DOHH2 (cell line): ENCODE measurements at regions not wholly inside any gene's neighbourhood (a gene's known extent, or its start where the extent isn't known, plus 50 kb on each side); places are given as distances from the start of the nearest gene placed in this dataset.

Source experiments
- H3F3A ChIP-seq: fragments of 200-600 bp; sonication (generic), shearing (Covaris generic); 2 replicates; pipeline ENCODE4 v1.6.0; 2016; ENCODE audit warnings: antibody characterized with exemption, mild to moderate bottlenecking; ENCODE audit not compliant: control insufficient read depth, insufficient read depth
- H3K27ac ChIP-seq: fragments of 200-600 bp; sonication (generic); 2 replicates; pipeline ENCODE4 v1.5.1; 2014; ENCODE audit warnings: low read depth, mild to moderate bottlenecking, low read length, moderate library complexity
- H3K27me3 ChIP-seq: fragments of 200-600 bp; sonication (generic); 2 replicates; pipeline ENCODE4 v1.6.1; 2014; ENCODE audit warnings: mild to moderate bottlenecking, low read length, mixed read lengths; ENCODE audit not compliant: control insufficient read depth
- H3K36me3 ChIP-seq: fragments of 200-600 bp; sonication (generic); 2 replicates; pipeline ENCODE4 v1.6.1; 2014; ENCODE audit warnings: mild to moderate bottlenecking, low read length, moderate library complexity, mixed read lengths; ENCODE audit not compliant: control insufficient read depth
- H3K4me1 ChIP-seq: fragments of 200-600 bp; sonication (generic); 2 replicates; pipeline ENCODE4 v1.6.1; 2014; ENCODE audit warnings: mild to moderate bottlenecking, low read length, mixed read lengths; ENCODE audit not compliant: control insufficient read depth
- H3K4me2 ChIP-seq: fragments of 200-600 bp; sonication (generic); 2 replicates; pipeline ENCODE4 v1.6.0; 2014; ENCODE audit warnings: mild to moderate bottlenecking, low read length, moderate library complexity
- H3K4me3 ChIP-seq: fragments of 200-600 bp; sonication (generic); 2 replicates; pipeline ENCODE4 v1.5.1; 2014; ENCODE audit warnings: mild to moderate bottlenecking, low read length, mixed read lengths
- H3K79me2 ChIP-seq: fragments of 200-600 bp; sonication (generic); 2 replicates; pipeline ENCODE4 v1.6.1; 2014; ENCODE audit warnings: mild to moderate bottlenecking, low read length, mixed read lengths; ENCODE audit not compliant: control insufficient read depth
- H3K9me2 ChIP-seq: fragments of 200-600 bp; sonication (generic); replicated peaks from 2 replicates; pipeline ENCODE4 v1.6.1; 2014; ENCODE audit warnings: mild to moderate bottlenecking, low read length, mixed read lengths; ENCODE audit not compliant: control insufficient read depth
- H3K9me3 ChIP-seq: fragments of 200-600 bp; sonication (generic); 2 replicates; pipeline ENCODE4 v1.6.1; 2014; ENCODE audit warnings: antibody characterized with exemption, low read length, mixed read lengths; ENCODE audit not compliant: control insufficient read depth, insufficient read depth
- H4K20me1 ChIP-seq: fragments of 200-600 bp; sonication (generic); 2 replicates; pipeline ENCODE4 v1.6.0; 2014; ENCODE audit warnings: low read depth, mild to moderate bottlenecking, antibody characterized with exemption, low read length, moderate library complexity; ENCODE audit not compliant: control insufficient read depth, insufficient read depth
- CTCF ChIP-seq: fragments of 200-600 bp; sonication (generic); IDR thresholded peaks from one replicate; pipeline ENCODE4 v1.5.1; 2014; ENCODE audit warnings: antibody characterized with exemption, mild to moderate bottlenecking, low read depth, low read length; ENCODE audit not compliant: poor library complexity, severe bottlenecking
- EZH2phosphoT487 ChIP-seq: fragments of 200-600 bp; sonication (generic); IDR thresholded peaks from 2 replicates; pipeline ENCODE4 v1.6.1; 2017; ENCODE audit warnings: borderline replicate concordance, mild to moderate bottlenecking, antibody characterized with exemption, low read length, moderate library complexity, mixed read lengths

GRCh38 chr2:139386401-139386800 is 606.2 kb upstream of the NXPH2 start:
- TF ChIP-seq EZH2phosphoT487 = no peak
- TF ChIP-seq CTCF = no peak
- Histone ChIP-seq H3K9me2 (no peaks in the 10 kb centered on the region), H3K79me2 (no peaks in the 10 kb centered on the region), H3K4me3 (no peak overlapping the region), H3K27me3 (no peaks in the 10 kb centered on the region), H3K9me3 (no peaks in the 10 kb centered on the region), H3K27ac (no peak overlapping the region), H3K4me2 (no peak overlapping the region), H3F3A (no peaks in the 10 kb centered on the region), H3K36me3 (no peaks in the 10 kb centered on the region), H4K20me1 (no peaks in the 10 kb centered on the region), H3K4me1 (no peaks in the 10 kb centered on the region)

- H4K20me1 ChIP-seq = no peaks in the 10 kb centered on the region
- no peak for TF ChIP-seq CTCF
These were observed 603.3 kb upstream of the NXPH2 start for GRCh38 chr2:139383532-139383931.

GRCh38 chr2:139380051-139380450 is 599.9 kb upstream of the NXPH2 start:
- H3K27ac ChIP-seq = no peak overlapping the region
- no peaks in the 10 kb centered on the region for H3K79me2 ChIP-seq
- no peak overlapping the region for H3K4me2 ChIP-seq
- H3K27me3 ChIP-seq = no peaks in the 10 kb centered on the region
- TF ChIP-seq CTCF = no peak
- no peak for TF ChIP-seq EZH2phosphoT487
- no peaks in the 10 kb centered on the region for H3K36me3 ChIP-seq
- H3K4me1 ChIP-seq = no peaks in the 10 kb centered on the region
- H3F3A ChIP-seq = no peaks in the 10 kb centered on the region
- H4K20me1 ChIP-seq = no peaks in the 10 kb centered on the region
- no peak overlapping the region for H3K4me3 ChIP-seq
- H3K9me3 ChIP-seq = no peaks in the 10 kb centered on the region
- H3K9me2 ChIP-seq = no peaks in the 10 kb centered on the region

More at GRCh38 chr2:139383532-139383931, 603.3 kb upstream of the NXPH2 start:
- Histone ChIP-seq H3K9me3 (no peaks in the 10 kb centered on the region), H3K79me2 (no peaks in the 10 kb centered on the region), H3K4me3 (no peak overlapping the region), H3K9me2 (no peaks in the 10 kb centered on the region), H3K4me1 (no peaks in the 10 kb centered on the region), H3K4me2 (no peak overlapping the region), H3F3A (no peaks in the 10 kb centered on the region), H3K27me3 (no peaks in the 10 kb centered on the region), H3K27ac (no peak overlapping the region), H3K36me3 (no peaks in the 10 kb centered on the region)

- Histone ChIP-seq H3K9me2 (no peaks in the 10 kb centered on the region; the same call in 1 of the 2 replicates), H3K9me3 (no peaks in the 10 kb centered on the region), H3F3A (no peaks in the 10 kb centered on the region), H3K27ac (no peak overlapping the region), H3K36me3 (no peaks in the 10 kb centered on the region), H3K4me2 (no peak overlapping the region), H3K4me3 (no peak overlapping the region), H3K4me1 (no peaks in the 10 kb centered on the region), H4K20me1 (no peaks in the 10 kb centered on the region), H3K27me3 (no peaks in the 10 kb centered on the region), H3K79me2 (no peaks in the 10 kb centered on the region)
- no peak for TF ChIP-seq CTCF
- no peak for TF ChIP-seq EZH2phosphoT487
These were observed 598.2 kb upstream of the NXPH2 start for GRCh38 chr2:139378373-139378772.
